Suprapubic skin (tissue), 4 donors: ENCODE measurements at regions not wholly inside any gene's neighbourhood (a gene's known extent, or its start where the extent isn't known, plus 50 kb on each side); places are given as distances from the start of the nearest gene placed in this dataset.

Experiments
- DNase-seq, 2 donors: peaks; one replicate each; pipeline ENCODE4 v3.0.0-alpha.2; 2019; ENCODE audit warnings: low spot score in 2 of 2
- H3K27ac ChIP-seq: fragments of 200-600 bp; sonication (generic); one replicate; pipeline ENCODE4 v1.5.1; 2019
- H3K27me3 ChIP-seq: fragments of 200-600 bp; sonication (generic); one replicate; pipeline ENCODE4 v1.5.1; 2019
- H3K36me3 ChIP-seq: fragments of 200-600 bp; sonication (generic); one replicate; pipeline ENCODE4 v1.5.1; 2019
- H3K4me1 ChIP-seq: fragments of 200-600 bp; sonication (generic); one replicate; pipeline ENCODE4 v1.5.1; 2019
- H3K4me3 ChIP-seq: fragments of 200-600 bp; sonication (generic); one replicate; pipeline ENCODE4 v1.5.1; 2019; ENCODE audit warnings: mild to moderate bottlenecking
- H3K9me3 ChIP-seq: fragments of 200-600 bp; sonication (generic); one replicate; pipeline ENCODE4 v1.5.1; 2019
- EP300 ChIP-seq: sonication (generic); formaldehyde crosslinking; IDR thresholded peaks from one replicate; pipeline ENCODE4 v1.6.1; 2017; ENCODE audit warnings: antibody characterized with exemption
- POLR2A ChIP-seq, 2 donors: fragments of 450-650 bp; IDR thresholded peaks; one replicate each; pipeline ENCODE4 v1.6.1; 2017; ENCODE audit warnings: antibody characterized with exemption in 2 of 2, mild to moderate bottlenecking in 2 of 2, moderate library complexity in 2 of 2
- POLR2AphosphoS5 ChIP-seq, 3 donors: sonication (generic); formaldehyde crosslinking; IDR thresholded peaks; one replicate each; pipeline ENCODE4 v1.6.1; 2017; ENCODE audit warnings: antibody characterized with exemption in 3 of 3
- WGBS: methylation state at CpG from one replicate; pipeline ENCODE4 v1.1.5; 2018; 5-methylcytosine and 5-hydroxymethylcytosine counted together
- TF ChIP-seq, protein P1 (sequence below), 2 donors: fragments of 200-600 bp in 1 of 2; fragments of 450-650 bp in 1 of 2; sonication (generic) in 1 of 2; IDR thresholded peaks; one replicate each; pipeline ENCODE4 v1.5.1; 2016 to 2019; ENCODE audit warnings: antibody characterized with exemption in 2 of 2, mild to moderate bottlenecking in 1 of 2, moderate library complexity in 1 of 2

DNA sequence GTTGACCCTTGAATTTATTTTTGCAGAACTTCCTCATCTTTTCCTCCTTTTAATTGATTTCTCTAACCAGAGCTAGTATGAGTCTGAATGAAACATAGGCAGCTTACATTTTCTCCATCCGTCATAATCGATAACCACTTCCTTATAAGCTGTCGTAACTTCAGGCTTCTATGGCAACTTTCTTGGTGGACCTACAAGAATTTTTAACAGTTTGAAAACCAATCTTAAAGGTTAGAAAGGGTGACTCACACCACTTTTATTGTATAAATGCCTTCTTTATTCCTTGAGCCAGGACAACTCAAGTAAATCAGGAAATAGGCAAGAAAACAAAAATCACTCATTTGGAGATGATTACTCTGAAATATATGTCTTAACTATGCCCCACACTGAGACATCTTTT, 105.7 kb upstream of the KL start:
- TF ChIP-seq EP300 (no peak), POLR2AphosphoS5 (IDR thresholded peaks at IDR 0.05) (no peak), POLR2A (IDR thresholded peaks at IDR 0.05) (no peak)
- TF ChIP-seq, protein P1, sequence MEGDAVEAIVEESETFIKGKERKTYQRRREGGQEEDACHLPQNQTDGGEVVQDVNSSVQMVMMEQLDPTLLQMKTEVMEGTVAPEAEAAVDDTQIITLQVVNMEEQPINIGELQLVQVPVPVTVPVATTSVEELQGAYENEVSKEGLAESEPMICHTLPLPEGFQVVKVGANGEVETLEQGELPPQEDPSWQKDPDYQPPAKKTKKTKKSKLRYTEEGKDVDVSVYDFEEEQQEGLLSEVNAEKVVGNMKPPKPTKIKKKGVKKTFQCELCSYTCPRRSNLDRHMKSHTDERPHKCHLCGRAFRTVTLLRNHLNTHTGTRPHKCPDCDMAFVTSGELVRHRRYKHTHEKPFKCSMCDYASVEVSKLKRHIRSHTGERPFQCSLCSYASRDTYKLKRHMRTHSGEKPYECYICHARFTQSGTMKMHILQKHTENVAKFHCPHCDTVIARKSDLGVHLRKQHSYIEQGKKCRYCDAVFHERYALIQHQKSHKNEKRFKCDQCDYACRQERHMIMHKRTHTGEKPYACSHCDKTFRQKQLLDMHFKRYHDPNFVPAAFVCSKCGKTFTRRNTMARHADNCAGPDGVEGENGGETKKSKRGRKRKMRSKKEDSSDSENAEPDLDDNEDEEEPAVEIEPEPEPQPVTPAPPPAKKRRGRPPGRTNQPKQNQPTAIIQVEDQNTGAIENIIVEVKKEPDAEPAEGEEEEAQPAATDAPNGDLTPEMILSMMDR (IDR thresholded peaks at IDR 0.05): no peak
- no peak for DNase-seq
- Histone ChIP-seq H3K9me3 (no peaks in the 10 kb centered on the region), H3K27ac (no peak overlapping the region), H3K4me1 (peaks cover 6% of the 10 kb centered on the region), H3K27me3 (no peaks in the 10 kb centered on the region), H3K36me3 (no peaks in the 10 kb centered on the region), H3K4me3 (no peak overlapping the region)
- WGBS: 78% methylated on average over 3 of the region's 3 CpGs

- H3K27ac ChIP-seq: no peak overlapping the region
- H3K4me3 ChIP-seq: no peak overlapping the region
- H3K27me3 ChIP-seq: no peaks in the 10 kb centered on the region
- no peaks in the 10 kb centered on the region for H3K9me3 ChIP-seq
- no peaks in the 10 kb centered on the region for H3K4me1 ChIP-seq
- H3K36me3 ChIP-seq: no peaks in the 10 kb centered on the region
- WGBS: 100% methylated on average over 1 of the region's 2 CpGs
- DNase-seq: no peak
- TF ChIP-seq, protein P1 (IDR thresholded peaks at IDR 0.05): no peak
- TF ChIP-seq POLR2A (IDR thresholded peaks at IDR 0.05): no peak
These were observed 104.7 kb upstream of the KL start for GRCh38 chr13:32911506-32911905.

DNA sequence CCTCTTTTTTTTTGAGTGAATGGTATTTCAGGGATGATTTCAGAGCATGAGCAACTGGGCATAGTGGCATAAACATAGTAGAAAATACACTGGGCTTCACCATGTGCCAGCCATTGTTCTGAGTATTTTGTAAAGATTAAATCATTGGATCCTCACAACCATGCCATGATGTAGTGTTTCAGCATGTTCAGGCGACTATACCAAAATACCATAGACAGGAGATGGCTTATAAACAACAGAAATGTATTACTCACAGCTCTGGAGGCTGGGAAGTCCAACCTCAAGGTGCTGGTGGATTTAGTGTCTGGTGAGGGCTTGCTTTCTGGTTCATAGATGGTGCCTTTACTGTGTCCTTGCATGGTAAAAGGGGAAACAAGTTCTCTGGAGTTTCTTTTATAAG, 101.5 kb upstream of the KL start:
- Histone ChIP-seq H3K27ac (no peak overlapping the region), H3K4me1 (no peaks in the 10 kb centered on the region), H3K27me3 (no peaks in the 10 kb centered on the region), H3K9me3 (no peaks in the 10 kb centered on the region), H3K4me3 (no peak overlapping the region), H3K36me3 (no peaks in the 10 kb centered on the region)
- TF ChIP-seq POLR2A (IDR thresholded peaks at IDR 0.05): no peak
- TF ChIP-seq, protein P1 (IDR thresholded peaks at IDR 0.05): no peak
- no peak for TF ChIP-seq EP300
- TF ChIP-seq POLR2AphosphoS5 (IDR thresholded peaks at IDR 0.05): no peak
- DNase-seq: no peak
- WGBS: 67% methylated on average over 1 of the region's 1 CpG

GRCh38 chr13:32917504-32917903, 98.7 kb upstream of the KL start:
- 78% methylated on average over 2 of the region's 2 CpGs for WGBS
- Histone ChIP-seq H3K27me3 (no peaks in the 10 kb centered on the region), H3K9me3 (no peaks in the 10 kb centered on the region), H3K27ac (no peak overlapping the region), H3K4me1 (no peaks in the 10 kb centered on the region), H3K36me3 (no peaks in the 10 kb centered on the region), H3K4me3 (no peak overlapping the region)
- no peak for DNase-seq
- TF ChIP-seq, protein P1 (IDR thresholded peaks at IDR 0.05): no peak
- TF ChIP-seq POLR2A (IDR thresholded peaks at IDR 0.05) (no peak), EP300 (no peak), POLR2AphosphoS5 (IDR thresholded peaks at IDR 0.05) (no peak)

- WGBS: 96% methylated on average over 1 of the region's 1 CpG
- Histone ChIP-seq H3K9me3 (no peaks in the 10 kb centered on the region), H3K27me3 (no peaks in the 10 kb centered on the region), H3K4me3 (no peak overlapping the region), H3K4me1 (no peaks in the 10 kb centered on the region), H3K36me3 (no peaks in the 10 kb centered on the region), H3K27ac (no peak overlapping the region)
- TF ChIP-seq, protein P1 (IDR thresholded peaks at IDR 0.05): no peak
- no peak for TF ChIP-seq POLR2A (IDR thresholded peaks at IDR 0.05)
- TF ChIP-seq EP300: no peak
- no peak for TF ChIP-seq POLR2AphosphoS5 (IDR thresholded peaks at IDR 0.05)
- DNase-seq: no peak
These were observed 92.5 kb upstream of the KL start for GRCh38 chr13:32923725-32924124.
